Inflammatory macrophage treated with lipopolysaccharide for 1 hour (primary cell): ENCODE measurements at regions not wholly inside any gene's neighbourhood (a gene's known extent, or its start where the extent isn't known, plus 50 kb on each side); places are given as distances from the start of the nearest gene placed in this dataset.

Experiments
- DNase-seq, 2 donors: peaks; one replicate each; pipeline ENCODE4 v3.0.0-alpha.2; 2020 to 2022

DNA sequence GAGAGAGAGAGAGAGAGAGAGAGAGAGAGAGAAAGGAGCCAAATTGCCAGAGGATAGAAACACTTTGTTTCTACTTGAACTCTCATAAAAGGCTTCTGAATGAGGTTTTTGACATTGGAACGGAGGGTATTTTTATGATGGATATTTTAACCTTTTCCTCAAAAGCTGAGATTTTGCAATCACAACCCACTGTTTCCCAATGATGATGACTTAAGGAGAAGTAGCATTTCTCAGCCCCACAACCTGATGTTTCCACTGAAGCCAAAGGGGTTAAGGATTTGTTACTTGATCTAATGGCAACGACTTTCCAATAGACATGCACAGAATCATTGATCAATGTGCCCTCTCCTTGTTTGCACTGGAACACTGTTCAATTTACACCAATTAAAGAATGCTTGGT lies 67.1 kb upstream of the POU3F3 start:
- peak; percentile 57 to 75 for DNase-seq

DNA sequence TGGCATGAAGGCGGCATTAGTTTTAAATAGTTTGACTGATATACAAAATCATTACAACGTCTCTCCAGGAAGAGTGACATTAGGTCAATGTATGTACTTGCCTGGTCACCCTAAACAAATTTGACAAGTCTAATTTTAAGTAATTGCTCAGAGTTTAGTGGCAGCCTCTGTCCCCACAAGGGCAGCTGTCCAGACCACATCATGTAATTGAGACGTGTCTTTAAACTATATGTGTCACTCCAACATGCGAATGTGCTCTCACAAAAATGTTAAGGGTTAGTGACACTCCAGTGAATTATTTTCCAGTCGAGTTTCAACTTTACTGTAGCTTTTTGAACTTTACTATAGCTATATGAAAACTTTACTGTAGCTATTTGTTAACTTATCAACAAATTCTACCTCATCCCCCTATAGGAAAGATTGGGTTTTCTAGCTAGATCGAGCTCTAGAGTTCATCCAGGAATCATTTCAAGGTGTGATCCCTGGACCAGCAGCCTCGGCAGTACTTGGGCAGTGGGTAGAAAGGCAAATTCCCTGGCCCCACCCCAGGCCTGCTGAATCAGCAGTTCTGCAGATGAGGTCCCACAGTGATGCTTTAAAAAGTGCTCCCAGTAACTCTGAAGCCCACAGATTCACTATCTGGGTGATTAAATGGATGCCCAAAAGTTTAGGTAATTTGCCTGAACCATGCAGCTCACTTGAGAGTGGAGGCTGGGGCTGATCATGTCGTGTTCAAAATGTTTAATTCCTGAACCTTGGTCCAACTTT lies 66.4 kb upstream of the POU3F3 start:
- DNase-seq, result no peak

GRCh38 chr2:104788742-104789455 lies 65.0 kb upstream of the POU3F3 start:
- DNase-seq, result no peak

DNA sequence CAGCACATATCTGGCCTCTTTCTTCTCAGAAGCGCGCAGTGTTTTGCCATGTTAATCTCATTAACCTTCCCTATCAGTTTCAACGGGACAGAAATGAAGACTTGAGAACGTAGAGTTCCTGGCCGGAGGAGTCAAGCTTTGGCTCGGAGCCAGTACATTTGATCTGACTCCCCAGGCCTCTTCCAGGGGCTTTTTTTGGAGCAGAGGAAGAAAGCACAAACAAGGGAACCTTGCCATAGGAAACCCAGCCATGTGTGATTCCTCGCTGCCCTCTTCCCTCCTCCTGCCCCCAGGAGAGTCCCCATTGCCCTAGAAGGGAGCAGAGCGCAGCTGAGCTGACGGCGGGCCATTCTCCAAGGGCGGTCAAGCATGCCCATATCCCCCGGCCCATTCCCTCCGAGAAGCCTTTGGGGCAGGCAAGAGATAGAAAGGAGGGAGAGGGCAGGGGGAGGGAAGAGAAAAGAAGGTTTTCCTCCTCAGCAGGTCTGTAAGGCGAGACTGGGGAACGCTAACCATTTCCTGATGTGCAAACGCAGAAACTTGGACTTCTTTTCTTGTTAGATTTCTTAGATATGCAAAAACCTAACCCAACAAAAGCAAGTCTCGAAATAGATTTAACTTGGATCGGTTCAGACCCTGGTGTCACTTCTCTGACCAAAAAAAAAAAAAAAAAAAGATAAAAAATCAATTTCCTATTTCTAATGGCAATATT lies 63.7 kb upstream of the POU3F3 start:
- DNase-seq, result no peak

DNA sequence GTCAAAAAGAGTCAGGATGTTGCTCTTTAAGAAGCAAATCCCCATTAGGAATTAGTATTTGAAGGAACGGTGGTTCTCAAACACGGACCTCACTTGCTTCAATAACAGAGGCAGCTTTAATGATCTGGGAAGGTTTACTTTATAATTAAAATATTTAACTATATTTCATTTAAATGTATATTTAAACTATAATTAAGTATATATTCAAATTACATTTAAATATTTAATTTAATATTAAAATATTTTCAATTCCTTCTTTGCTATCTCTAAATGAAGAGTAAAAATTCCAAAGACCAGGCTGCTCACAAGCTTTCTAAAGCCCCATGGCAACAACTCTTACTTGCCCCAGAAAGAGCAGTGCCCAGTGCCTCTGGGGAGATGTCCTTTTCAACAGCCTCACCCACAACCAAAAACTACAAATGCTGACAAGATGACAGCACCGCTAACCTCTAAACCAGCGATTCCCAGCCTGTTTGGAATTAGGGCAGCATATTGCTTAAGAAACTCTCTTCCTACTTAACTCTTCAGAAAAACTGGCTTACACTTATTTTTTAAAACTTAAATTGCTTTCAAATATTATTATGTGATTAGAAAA lies 62.9 kb upstream of the POU3F3 start:
- DNase-seq, result no peak

DNA sequence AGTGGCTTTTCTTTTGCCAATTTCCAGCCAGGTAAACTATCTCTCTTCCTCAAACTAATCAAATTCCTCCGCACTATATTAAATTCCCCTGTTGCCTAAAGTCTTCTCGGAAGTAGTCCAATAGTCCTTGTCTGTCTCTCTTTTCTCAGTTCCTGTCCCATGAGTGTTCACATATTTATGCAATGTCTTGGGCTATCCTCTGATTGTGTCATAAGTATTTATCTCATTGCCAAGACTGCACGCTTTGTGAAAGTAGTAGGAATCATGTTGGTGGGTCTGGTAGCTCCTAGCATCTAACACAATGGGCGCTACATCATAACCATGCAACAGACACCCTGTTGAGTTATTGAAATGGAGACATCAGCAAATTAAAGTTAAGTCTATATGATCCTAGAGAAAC lies 59.9 kb upstream of the POU3F3 start:
- peak; percentile 66 to 79 for DNase-seq

GRCh38 chr2:104794441-104794840 lies 59.5 kb upstream of the POU3F3 start:
- DNase-seq, result no peak
